Brain microvascular endothelial cell (primary cell): ENCODE measurements at regions not wholly inside any gene's neighbourhood (a gene's known extent, or its start where the extent isn't known, plus 50 kb on each side); places are given as distances from the start of the nearest gene placed in this dataset.

Source experiments
- DNase-seq: peaks from one replicate; pipeline ENCODE4 v3.0.0-alpha.2; 2020
- H3K27ac ChIP-seq: fragments of 250-450 bp; sonication (Bioruptor Pico); 2 replicates; pipeline ENCODE4 v1.5.1; 2020; ENCODE audit warnings: mild to moderate bottlenecking, moderate library complexity
- H3K27me3 ChIP-seq: fragments of 250-450 bp; sonication (Bioruptor Pico); replicated peaks from 2 replicates; pipeline ENCODE4 v1.5.1; 2020; ENCODE audit warnings: mild to moderate bottlenecking
- H3K36me3 ChIP-seq: fragments of 250-450 bp; sonication (Bioruptor Pico); replicated peaks from 2 replicates; pipeline ENCODE4 v1.5.1; 2020; ENCODE audit warnings: mild to moderate bottlenecking
- H3K4me3 ChIP-seq: 2 replicates; pipeline ENCODE4 v1.5.1; 2011; ENCODE audit warnings: low read depth, mild to moderate bottlenecking, control low read depth, low read length, moderate library complexity
- CTCF ChIP-seq: IDR thresholded peaks from 2 replicates; pipeline ENCODE4 v1.5.1; 2011; ENCODE audit warnings: low read depth, mild to moderate bottlenecking, moderate library complexity, low read length, control low read depth, inconsistent platforms; ENCODE audit errors: missing control alignments
- in situ Hi-C: cut with HindIII; loops from 2 replicates; pipeline ENCODE4 v1.10.0; 2017; ENCODE audit warnings: low sequenced_read_pairs, low pct_ligation_motif_present

DNA sequence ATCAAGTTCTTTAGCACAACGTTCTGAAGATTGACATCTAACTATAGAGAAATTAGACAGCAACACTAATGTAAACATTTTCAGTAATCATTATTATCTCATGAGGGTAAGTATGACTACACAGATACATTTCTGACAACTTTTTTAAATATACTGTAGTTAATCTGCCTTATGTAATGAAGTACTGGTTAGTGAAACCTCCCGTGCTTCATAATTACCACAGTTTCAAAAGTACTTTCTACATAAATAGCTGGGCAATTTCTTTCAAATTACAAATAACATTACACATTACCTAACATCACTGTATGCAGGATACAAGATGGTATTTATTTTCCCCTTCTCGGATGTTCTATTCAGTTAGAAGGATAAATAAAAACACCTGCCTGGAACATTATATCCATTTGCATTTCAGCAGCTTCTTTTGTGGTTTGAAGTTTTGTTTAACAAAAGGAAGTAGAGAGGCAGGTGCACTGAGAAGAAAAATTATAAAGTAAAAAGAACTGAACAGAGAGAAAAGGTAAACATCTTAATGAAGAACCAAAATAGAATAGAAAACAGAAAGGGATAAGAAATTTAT is 1241.5 kb upstream of the GBE1 start:
- no peaks in the 10 kb centered on the region for H3K27me3 ChIP-seq
- H3K27ac ChIP-seq = no peak overlapping the region
- DNase-seq = no peak
- TF ChIP-seq CTCF = no peak
- in situ Hi-C loops = no loop called here
- H3K36me3 ChIP-seq = no peaks in the 10 kb centered on the region
- H3K4me3 ChIP-seq = no peak overlapping the region

- in situ Hi-C loops = no loop called here
Observed at GRCh38 chr3:82999777-83000176, 1238.3 kb upstream of the GBE1 start.

GRCh38 chr3:82978368-82978767 is 1216.9 kb upstream of the GBE1 start:
- H3K4me3 ChIP-seq = no peak overlapping the region
- no peak overlapping the region for H3K27ac ChIP-seq
- no peaks in the 10 kb centered on the region for H3K27me3 ChIP-seq
- H3K36me3 ChIP-seq = no peaks in the 10 kb centered on the region
- DNase-seq = no peak
- in situ Hi-C loops = no loop called here
- no peak for TF ChIP-seq CTCF

More at GRCh38 chr3:82999777-83000176, 1238.3 kb upstream of the GBE1 start:
- Histone ChIP-seq H3K4me3 (no peak overlapping the region), H3K27ac (no peak overlapping the region), H3K36me3 (no peaks in the 10 kb centered on the region), H3K27me3 (no peaks in the 10 kb centered on the region)
- no peak for TF ChIP-seq CTCF
- no peak for DNase-seq

DNA sequence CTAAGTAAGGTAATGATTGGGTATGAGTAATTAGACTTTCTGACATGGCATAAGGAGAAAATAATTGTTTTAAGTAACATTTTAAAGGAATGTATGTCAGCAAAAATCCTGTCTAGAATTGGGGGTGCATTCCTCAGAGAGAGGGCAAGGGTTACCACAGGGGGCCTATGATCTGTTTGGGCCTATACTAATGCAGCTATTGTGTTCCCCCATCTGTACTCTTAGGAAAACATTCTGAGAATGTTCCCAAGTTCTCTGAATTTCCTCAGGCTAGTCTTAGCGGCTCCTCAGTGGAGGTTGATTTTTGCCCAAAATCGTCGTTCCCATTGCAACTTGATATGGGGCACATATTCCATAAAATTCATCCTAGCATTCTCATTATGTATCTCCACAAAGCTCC is 1216.4 kb upstream of the GBE1 start:
- no peak for DNase-seq
- TF ChIP-seq CTCF = no peak
- Histone ChIP-seq H3K27me3 (no peaks in the 10 kb centered on the region), H3K36me3 (no peaks in the 10 kb centered on the region), H3K4me3 (no peak overlapping the region), H3K27ac (no peak overlapping the region)
- in situ Hi-C loops = no loop called here

GRCh38 chr3:82973791-82974190 is 1212.3 kb upstream of the GBE1 start:
- in situ Hi-C loops = no loop called here
- no peak overlapping the region for H3K4me3 ChIP-seq
- H3K27me3 ChIP-seq = no peaks in the 10 kb centered on the region
- no peaks in the 10 kb centered on the region for H3K36me3 ChIP-seq
- TF ChIP-seq CTCF = no peak
- no peak overlapping the region for H3K27ac ChIP-seq
- DNase-seq = no peak

GRCh38 chr3:82960379-82960778 is 1198.9 kb upstream of the GBE1 start:
- no peak for TF ChIP-seq CTCF
- DNase-seq = no peak

More at GRCh38 chr3:82960379-82960778, 1198.9 kb upstream of the GBE1 start:
- Histone ChIP-seq H3K4me3 (no peak overlapping the region), H3K27ac (no peak overlapping the region), H3K27me3 (no peaks in the 10 kb centered on the region), H3K36me3 (no peaks in the 10 kb centered on the region)
- in situ Hi-C loops = no loop called here
